ENCODE measurements at regions not wholly inside any gene's neighbourhood (a gene's known extent, or its start where the extent isn't known, plus 50 kb on each side); places are given as distances from the start of the nearest gene placed in this dataset.
"Not testable (repeated sequence)": the region's sequence is repeated elsewhere in the genome, so short reads cannot be mapped to it uniquely, and the experiment has no call there.

DNA sequence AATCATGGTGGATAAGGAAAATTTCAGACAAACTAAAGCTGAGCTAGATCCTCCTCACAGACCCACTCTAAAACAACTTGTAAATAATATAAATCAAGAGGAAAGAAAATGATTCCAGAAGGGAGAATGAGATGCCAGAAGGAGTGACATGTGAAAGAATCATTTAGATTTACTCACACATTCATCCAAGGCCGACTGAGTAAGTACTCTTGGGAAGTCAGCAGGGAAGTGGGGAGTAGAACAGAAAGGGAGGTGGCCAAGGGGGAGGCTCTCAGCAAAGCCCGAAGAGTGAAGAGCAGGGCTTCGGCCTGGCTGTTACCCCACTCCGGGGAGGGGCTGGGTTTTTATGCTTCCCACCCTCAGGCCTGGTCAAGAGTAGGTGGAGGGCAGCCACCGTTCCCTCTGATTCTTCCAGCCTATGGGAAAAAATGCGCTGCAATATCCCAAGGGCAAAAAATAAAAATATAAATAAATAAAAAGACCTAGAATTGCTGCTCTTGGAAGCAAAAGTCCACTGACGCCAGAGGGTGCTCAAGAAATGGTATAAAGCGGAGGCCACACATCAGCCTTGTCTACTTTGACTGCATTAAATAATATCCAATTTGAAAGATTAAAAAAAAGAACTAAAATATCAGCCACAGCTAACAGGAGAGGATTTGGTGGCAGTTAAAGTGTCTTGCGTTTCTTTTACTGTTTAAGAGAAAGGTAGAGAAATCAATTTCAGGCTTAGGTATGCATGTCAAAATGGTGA, 110.2 kb upstream of the COL5A1 start:
- no peak for ATAC-seq

DNA sequence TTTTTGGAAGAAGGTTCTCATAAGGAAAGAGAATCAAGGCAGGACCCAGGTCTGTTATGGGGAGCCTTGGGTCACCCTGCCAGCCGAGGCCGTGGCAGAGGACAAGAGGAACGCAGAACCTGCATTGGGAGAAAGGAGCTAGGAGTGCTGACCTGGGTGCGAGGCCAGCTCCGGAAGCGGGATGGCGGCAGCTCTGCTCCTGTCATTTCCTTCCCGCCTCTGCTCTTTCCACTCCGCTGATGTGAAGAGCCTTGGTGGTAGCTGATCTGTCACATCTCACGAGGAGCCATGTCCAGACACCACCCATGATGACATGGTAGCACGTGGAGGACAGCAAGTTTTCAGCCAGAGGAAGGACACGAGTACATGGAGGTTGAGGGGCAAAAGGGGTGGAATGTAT, 109.5 kb upstream of the COL5A1 start:
- no peak for ATAC-seq

DNA sequence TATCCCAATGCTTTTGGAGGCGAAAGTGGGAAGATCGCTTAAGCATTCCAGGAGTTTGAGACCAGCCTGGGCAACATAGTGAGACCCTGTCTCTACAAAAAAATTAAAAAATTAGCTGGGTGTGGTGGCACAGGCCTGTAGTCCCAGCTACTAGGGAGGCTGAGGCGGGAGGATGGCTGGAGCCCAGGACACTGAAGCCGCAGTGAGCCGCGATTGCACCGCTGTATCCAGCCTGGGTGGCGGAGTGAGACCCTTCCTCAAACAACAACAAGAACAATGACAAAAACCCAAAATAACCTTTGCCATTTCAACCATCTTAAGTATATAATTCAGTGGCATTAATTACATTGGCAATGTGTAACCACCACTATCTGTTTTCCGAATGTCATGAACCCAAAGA, 108.9 kb upstream of the COL5A1 start:
- not testable (repeated sequence) for ATAC-seq

DNA sequence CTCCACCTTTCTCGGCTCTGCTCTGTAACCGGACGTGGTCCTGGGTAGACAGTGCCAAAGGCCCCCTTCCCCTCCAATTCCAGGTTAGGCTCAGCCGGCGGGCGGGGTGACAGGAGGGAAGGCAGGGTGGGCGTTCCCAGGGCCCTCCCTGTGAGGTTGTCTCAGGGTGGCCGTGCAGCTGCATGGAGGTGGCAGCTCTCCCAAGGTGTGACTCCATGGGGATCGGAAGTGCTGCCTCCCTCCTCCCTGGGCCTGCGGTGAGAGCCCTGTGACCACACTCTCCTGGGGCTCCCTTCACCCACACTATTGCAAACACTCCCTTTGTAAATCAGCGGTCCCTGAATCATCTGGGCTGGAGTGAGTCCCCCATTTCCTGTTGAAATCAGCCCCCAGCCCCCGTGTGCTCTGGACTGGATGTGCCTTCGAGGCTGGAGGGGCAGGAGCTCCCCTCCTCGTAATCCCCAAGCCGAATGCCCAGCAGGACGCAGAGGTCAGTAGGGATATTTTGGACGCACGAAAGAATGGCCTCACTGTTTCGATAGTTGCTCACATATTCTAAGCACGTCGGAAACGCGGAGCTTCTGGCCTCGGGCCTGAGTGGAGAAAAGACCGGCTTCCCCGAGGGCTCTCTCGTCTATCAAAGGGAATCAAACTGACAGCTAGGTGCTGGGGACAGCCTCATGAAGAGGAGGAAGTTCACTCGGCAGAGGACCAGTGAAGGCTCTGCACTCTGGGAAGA, 107.6 kb upstream of the COL5A1 start:
- no peak for ATAC-seq

DNA sequence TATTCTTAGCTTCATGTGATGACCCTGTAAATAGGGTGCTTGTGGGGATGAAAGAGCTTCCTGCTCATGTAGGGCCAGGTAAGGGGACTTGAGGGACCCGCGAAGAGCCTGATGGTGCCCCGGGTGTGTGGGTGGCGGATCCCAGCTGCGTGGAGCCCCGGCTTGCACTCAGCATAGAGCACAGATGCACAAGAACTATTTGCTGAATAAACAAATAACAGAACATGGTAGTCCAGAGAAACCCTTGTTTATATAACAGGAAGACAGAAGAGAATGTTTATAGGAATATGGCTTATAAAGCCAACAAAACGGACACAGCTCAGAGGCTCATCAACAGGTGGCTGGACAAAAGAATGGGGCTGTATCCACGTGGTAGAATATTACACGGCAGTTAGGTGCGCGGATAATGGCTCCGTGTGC, 106.9 kb upstream of the COL5A1 start:
- ATAC-seq, result no peak

DNA sequence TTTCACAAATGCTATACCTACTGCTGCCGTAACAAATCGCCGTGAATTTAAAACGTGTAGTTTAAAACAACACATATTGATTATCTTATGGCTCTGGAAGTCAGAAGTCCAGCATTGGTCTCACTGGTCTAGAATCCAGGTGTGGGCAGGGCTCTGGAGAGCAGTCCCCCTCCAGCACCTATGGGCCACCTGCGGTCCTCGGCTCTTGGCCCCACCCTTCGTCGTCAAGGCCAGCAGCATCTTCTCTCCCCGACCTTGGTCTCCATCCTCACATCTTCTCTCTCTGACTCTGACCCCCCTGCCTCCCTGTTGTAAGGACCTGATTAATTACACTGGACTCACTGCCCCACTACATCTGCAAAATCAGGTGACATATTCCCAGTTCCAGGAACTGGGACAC, 106.4 kb upstream of the COL5A1 start:
- ATAC-seq, result no peak

DNA sequence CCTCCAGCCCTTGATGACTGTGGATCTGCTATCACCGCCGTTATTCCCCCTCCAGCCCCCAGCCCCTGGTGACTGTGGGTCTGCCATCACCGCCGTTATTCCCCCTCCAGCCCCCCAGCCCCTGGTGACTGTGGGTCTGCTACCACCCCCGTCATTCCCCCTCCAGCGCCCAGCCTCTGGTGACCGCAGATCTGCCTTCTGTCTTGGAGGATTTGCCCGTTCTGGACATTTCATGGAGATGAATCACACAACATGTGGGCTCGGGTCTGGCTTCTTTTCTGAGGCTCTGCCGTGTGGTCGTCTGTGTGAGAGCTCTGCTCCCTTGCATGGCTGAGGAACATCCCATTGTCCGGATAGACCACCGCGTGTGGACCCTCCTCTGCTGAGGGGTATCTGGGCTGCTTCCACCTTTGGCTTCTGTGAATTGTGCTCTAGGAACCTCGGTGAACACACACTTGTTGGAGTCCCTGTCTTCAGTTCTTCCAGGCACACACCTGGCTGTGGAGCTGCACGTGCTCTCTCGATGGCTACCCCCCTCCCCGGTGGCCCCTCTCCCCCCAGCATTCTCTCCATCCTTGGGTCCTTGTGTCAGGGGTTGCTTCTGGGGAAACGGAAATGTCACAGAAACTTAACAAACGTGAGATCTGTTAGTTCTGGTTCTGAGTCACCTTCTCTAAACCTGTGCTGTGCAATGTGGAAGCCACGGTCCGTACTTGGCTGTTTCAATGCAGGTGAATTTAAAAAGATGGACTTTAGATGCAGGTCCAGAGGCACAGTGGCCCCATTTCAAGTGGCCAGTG, 105.3 kb upstream of the COL5A1 start:
- ATAC-seq, result no peak

DNA sequence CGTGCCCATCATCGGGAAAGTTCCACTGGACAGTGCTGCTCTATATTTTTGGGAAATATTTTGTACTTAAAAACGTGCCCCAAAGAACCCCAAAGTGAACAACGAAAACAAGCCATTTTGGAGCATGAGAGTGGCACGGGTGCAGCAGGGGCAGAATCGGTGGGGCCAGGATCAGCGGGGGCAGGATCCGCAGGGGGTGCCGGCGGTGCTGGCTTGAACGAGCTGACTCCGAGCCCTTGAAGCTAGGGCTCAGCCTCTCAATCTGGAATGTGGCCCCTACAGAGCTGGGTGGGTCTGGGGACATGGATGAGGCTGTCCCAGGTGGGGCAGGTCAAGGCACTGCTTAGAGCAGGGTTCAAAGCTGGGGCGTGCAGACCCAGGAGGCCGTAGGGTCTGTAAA, 104.7 kb upstream of the COL5A1 start:
- ATAC-seq, result no peak

DNA sequence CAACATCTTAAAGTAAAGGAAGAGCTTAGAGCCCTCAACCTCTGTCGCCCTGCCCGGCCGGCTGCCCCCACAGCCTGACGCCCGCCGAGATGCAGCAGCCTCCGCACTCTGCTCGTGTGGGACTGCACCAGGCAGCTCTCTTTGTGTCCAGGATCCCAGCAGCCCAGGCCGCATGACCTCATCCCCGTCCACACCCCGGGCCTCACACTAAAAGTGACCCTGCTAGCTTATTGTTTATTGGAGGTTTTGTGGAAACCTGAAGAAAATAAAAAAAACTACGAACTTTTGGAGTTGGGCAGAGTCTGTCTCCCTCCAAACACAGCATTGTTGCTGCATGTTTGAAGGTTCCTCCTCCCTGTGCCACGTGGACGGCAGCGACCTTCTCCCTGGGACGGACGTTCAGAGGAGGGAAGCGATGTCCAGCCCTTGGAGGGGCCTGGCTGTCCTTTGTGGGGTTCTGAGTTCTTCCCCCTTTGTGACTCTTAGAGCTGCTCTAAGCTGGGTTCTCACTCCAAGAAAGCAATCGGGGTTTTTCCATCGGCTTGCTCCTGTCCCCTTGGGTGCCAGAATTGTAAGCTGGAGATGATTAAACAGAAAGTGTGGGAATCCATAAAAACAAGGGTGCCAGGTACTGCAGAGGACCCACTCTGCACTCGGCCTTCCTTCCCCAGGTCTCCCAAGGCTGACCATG, 103.5 kb upstream of the COL5A1 start:
- ATAC-seq, result no peak

DNA sequence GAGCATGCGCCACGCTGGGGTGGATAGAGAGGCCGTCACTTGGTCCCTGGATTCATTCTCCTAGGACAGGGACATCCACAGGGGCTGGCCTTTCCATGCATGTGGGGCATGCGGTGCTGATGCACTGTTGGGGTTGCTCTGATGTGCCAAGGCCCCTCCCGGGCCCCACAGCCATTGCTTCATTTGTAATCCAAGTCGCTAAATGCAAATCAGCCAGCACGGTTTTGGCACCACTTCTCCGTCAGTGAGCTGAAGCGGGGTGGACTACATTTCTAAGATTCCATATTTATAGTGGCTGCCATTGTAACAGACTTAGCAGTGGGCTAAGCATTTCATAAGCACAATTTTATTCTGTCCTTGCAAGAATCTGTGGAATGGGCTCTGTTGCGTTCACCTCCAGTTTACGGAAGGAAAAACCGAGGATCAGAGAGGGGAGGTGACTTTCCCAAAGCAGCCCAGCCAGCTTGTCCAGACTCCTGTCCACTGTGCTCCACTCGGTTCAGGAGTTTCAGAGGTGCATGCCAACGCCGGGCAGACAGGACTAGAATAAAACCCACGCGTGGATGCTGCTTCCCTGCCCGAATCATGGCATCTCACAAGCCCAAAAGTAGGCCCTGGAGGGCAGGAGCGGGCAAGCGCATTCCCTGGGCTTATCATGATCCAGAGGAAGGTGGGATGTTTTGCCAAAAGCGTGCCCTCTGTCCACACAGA, 102.6 kb upstream of the COL5A1 start:
- ATAC-seq, result no peak

DNA sequence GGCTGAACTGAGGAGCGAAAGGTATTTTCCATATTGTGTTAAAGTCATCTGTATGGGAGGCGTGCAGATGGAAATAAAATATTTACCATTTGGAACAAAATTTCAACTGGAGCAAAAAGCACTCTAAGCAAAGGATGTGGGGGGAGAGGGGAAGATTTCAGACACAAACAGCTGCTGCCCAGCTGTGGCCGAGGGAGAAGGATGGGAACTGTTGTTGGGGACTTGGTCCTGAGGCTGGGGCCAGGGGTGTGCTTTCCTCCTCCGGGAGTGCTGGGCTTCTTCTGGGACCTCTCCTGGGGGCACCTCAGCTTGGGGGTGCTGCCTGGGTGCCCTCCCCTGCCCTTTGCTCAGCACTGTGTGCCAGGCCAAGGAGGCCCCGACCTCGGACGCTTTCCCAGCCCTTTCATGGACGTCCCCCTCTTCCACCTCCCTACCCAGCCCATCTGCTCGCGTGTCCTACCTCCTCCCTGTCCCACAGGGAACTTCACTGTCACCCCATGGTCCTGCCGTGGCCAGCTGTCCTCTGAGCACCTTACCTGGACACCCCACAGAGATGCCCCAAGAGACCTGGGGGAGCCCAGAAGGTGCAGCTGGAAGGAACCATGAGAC, 101.9 kb upstream of the COL5A1 start:
- no peak for ATAC-seq

DNA sequence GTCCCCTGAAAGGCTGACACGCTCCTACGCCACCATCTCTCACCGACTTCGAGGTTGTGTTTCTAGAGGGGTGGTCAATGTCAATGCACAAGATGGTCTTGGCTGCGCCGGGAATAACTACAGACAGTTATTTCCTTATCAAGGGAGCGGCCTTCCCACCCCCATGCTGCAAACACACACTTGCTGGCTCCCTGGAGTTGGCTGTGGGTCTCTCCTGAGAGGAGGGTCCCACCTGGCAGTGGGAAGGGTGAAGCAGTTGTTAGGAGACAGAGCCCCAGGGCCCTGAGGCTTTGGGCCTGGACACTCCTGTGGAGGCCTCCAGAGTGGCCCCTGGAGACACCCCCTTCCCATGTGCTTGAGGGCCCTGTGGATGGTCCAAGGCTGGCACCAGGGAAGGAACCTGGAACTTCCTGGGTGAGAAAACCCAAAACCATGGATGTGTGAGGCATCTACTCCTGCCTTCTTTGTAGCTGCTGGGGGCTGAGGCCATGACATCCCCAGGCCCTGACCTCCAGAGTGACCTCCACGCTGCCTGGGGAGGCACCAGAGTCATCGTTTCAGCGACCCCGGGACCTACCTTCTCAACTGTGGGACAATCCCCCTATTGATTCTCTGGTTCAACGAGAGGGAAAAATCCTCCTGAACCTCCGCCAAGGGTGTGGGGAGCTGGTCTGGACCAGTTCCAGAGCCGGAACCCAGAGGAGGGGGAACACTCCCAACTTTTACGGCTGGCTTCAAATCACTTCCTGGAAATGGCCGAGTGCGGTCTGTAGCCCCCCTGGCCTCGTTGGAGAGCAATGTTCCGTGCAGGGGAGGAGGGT, 101.1 kb upstream of the COL5A1 start:
- no peak for ATAC-seq

DNA sequence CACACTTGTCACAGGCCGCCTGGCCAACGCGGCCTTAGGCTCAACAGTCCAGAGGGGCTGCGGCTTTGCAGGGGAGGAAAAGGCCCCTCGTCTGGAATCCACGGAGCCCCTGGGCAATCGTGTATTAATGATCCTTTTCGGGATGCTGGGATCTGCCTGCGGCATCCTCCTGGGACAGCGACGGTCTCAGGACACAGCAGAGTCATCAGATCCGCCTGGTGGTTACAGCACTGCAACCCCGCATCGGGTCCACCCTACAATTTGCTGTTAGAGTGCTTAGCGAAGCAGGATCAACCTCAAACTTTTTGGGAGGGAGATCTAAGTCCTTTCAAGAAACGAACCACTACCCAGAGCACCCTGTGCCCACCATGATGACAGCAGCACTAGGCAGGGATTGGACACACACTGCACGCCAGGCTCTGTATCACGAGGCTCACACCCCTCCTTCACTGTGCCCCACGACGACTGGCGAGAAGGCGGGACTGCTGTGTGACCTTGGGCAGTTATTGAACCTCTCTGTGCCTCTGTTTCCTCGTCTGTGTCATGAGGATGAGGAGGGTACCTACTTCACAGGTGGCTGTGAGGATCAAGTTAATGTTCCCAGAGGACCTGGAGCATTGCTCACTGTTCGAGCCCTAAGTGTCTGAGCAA, 100.4 kb upstream of the COL5A1 start:
- ATAC-seq, result no peak

DNA sequence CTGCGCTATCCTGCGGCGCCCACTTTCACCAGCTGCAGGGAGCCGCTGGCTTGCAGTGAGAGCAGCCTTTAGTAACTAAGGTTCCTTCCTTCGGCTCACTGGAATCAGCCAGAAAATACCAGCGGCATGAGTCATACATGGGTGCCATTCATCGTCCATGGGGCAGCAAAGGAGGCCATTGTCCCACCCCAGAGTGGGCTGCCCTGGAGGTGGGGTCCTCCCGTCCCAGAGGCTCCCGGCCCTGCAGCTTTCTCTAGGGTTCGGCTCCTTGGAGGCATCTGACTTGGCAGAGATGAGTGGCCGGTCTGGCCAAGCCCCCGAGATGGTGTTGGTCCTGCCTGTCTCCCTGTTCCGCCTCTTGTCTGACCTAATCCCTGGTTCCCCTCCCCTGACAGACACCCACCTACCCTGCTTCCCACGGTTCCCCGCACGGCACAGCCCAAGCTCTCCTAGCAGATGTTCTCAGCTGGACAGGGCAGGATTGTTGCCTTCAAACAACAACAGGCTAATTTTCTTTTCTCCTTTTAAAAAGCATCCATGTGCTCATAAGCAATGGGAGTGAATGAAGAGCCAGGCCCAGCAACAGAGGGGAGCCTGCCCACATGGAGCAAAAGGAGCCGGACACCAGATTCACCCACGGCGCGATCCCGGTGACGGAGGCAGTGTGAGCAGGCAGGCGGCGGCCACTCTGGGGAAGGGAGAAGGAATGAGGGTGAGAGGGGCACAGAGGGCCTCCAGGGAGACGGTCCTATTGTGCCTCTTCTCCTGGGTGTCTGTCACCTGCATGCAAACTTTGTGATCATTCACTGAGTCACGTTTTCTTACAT, 97.0 kb upstream of the COL5A1 start:
- no peak for ATAC-seq

DNA sequence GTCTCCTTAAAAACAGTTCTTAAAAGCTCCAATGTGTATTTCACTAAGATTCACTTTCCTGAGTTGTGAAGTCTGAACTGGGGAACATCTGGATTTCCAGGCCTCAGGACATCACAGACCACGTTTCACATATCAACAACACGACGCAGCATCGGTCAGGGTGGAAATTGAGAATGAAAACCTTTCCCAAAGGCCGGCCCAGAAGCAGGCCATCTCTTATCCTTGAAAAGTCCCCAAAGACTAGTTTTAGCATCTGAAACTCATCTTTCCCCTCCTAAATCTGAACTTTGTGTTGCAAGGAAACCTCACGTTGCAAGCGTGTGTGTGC, 96.4 kb upstream of the COL5A1 start:
- no peak for ATAC-seq

DNA sequence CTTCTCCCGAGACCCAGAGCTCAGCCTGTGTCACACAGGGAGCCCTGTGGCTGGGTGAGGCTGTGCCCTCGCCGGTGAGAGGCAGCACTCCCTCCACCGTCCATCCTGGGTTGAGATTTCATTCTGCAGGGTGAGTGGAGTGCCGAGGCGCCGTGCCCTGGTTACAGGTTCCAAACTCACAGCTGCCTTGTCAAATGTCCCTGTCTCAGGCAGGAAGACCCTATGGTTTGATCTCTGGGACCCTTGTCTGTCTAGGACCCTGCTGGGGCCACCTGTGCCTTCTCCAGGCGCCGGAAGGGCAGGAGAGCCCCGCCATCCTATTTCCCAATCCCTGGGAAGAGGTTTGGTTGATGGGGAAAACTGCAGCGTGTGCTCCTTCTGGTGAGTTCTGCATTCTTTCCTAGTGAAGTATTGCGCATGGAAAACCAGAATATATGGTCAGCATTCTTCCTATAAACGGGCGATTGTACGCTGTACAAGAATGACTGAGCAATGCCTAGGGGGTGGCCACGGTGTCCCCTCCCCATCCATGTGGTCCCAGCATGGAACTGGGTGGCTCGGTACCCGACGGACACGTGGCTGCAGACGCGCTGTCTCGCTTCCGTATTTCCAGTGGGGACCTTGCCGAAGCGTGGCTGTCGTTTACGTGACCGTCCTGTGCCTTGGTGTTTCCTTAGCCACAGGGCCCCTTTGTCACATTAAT, 95.9 kb upstream of the COL5A1 start:
- no peak for ATAC-seq

DNA sequence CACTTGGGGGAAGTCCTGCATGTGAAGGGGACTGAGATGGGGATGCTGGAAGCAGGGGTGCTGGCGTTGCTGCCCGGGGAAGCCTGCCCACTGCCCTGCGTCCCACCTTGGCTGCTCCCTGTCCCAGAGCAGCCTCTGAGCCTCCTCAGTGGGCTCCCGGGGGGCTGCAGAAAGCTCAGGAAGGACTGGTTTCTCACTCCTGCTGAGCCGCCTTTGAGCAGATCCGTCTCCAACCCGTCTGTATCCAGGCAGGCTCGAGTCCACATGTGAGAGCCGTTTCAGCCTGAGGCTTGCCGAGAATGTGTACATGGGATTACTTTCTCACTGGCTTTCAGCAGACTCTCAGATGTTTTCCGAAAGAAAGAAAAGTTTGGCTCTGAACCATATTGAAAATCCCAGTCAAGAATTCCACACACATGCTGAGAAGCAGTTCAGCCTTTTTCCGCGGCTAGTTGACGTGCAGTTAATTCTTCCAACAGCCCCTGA, 95.3 kb upstream of the COL5A1 start:
- no peak for ATAC-seq

DNA sequence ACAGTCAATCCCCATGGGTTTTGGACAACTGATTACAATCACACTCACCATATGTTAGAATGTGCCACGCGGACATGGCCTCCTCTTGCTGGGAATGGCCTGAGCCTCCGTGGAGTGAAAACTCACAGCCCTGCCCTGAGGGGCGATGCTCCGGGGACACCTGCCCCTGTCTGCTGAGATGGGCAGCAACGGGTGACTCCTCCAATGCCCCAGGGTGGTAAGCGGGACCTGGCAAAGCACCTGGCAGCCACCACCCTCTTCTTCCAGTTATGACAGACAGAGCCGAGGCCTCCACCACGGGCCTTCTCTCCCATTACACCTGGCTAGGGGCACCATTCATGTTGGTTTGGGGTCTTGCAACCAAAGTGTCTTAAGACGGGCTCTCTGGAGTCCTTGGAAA, 94.9 kb upstream of the COL5A1 start:
- no peak for ATAC-seq
